HG03108 (cell line): ENCODE measurements at regions not wholly inside any gene's neighbourhood (a gene's known extent, or its start where the extent isn't known, plus 50 kb on each side); places are given as distances from the start of the nearest gene placed in this dataset.

ENCODE experiments used
- ATAC-seq: cut with Tn5 transposase; IDR thresholded peaks from one replicate; pipeline ENCODE4 v1.9.1; 2021; ENCODE audit warnings: moderate library complexity; ENCODE audit not compliant: unreplicated experiment

DNA sequence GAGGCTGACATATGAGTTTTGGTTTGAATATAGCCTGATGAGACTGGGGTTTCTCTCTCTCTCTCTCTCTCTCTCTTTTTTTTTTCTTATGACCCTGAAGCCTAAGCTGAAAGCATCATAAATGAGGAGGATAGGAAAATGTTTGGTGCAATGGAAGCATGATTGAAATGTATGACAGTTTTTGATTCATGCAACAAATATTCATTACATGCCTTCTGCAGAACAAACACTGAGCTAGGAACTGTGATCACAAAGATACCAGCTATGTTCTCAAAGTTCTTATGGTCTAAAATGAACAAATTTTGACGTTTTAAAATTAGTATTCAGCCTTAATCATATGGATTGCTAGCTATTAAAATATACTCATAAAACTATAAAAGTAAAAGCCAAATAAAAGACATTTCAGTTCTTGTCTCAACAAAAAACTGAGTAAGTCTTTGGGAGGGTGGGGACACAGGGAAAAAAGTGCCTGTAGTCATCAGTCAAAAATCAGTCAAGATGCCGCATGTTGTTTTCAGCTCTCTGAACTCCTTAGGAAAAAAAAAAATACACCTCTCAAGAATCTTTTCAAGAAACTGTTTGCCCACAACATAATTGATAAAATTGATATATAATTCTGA is 57.2 kb downstream of the NKX6-1 start:
- no peak for ATAC-seq

DNA sequence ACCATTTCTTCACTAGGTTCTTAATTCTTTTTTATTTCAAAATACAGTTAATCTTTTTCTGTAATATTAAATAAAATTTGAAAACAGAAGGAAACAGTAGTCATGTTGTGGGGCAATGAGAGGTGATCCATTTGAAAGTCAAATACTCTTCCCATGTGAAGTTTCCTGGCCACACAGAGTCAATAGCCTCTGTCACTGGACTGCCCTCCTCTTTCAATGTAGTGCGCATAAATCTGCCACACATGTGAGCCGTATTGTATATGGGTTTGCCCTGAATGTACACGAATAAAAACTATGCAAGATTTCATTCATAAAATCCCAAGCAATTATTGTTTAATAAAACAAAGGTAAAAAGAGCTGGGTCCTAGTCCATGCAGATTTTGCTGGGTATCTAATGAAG is 59.1 kb downstream of the NKX6-1 start:
- no peak for ATAC-seq

DNA sequence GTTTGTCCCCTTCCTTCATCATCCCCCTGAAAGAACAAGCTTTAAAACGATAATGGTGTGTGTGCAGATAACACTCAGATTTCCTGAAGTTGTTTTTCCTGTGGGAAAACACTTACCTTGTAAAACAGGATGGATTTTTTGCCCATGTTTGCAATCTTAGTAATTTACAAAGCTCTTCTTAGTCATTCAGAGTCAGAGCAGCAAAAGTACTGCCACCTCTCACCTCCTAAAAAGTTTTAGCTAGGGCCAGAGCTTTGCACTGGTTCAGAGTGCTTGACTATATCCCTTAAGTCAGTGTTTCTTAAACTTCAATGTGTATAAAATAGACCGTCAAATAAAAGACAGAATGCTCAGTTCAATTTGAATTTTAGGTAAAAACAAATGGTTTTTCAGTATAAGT is 62.3 kb downstream of the NKX6-1 start:
- ATAC-seq, result no peak

DNA sequence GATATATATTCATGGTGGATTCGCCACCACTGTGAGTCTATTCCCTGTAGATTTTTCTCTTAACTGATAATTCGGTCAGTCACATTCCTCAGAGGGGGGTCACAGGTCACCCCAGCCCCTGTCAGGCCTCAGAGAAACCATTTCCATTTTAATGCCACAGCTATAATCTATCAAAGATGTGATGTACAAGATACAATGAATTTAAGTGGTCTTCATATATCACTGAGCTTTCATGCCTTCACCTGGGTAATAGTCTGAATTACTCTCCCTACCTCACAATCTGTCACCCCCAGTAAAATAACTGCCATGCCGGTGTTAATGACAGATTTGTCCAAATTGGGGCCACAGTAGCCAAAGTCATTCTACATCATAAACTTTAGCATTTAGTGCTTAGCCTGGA is 64.7 kb downstream of the NKX6-1 start:
- no peak for ATAC-seq

DNA sequence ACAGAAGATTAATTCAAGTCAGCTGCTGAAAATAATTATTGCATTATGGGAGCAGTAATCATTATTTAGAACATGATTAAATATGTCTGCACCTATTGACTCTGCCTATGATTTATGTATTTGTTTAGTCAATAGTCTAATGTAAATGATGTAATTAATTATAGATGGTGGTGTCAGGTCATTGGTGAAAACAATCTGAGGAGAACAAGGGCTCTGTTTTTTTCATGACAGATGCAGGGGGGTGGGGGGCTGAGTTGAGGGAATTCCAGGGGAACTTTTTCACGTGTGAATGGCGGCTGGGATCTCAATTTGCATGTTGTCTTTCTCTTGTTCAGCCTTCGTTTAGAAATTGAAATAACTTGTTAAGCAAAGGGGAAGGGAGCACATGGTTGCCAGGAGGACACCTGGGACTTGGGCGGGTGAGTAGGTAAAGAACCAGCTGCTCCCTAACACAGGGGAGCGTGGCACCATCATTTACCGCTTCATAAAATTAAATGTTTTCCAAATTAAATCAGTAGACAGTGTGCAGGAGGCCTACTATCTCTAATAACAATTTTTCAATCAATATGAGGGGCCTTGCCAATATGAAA is 65.4 kb downstream of the NKX6-1 start:
- no peak for ATAC-seq

DNA sequence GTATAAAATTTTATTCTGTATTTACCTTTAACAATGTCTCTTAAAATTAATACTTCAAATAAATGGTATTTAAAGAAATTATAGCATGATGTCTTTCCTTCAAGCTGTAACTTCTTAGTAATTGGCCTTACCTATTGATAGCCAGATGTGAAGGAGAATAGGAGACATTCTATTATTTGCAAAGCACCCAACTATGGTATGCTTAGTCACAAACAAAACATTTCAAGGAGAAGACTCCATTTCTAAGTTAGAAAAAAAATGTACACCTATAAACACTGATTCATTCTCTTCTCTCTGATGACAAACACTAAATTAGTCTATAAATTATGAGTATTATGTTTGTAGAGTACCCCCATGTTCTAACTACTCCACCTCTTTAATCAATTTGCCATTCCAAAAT is 66.4 kb downstream of the NKX6-1 start:
- no peak for ATAC-seq

DNA sequence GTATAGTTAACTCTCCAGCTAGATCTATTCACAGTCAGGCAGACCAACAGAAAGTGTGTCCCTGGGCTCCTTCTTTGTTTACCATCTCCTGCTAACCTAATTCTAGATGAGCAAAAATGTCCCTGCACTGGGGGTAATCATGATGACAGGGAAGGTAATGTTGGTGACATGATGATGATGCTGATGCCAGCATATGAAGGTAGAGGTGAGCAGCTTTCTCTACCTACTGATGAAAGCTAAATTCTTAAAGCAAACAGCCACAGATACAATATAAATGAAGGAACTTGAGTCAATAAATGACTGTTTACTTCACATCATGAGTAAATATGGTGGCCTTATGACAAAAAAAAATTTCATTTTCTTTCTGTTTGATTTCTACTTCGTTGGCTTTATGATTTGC is 78.5 kb downstream of the NKX6-1 start:
- ATAC-seq, result no peak

DNA sequence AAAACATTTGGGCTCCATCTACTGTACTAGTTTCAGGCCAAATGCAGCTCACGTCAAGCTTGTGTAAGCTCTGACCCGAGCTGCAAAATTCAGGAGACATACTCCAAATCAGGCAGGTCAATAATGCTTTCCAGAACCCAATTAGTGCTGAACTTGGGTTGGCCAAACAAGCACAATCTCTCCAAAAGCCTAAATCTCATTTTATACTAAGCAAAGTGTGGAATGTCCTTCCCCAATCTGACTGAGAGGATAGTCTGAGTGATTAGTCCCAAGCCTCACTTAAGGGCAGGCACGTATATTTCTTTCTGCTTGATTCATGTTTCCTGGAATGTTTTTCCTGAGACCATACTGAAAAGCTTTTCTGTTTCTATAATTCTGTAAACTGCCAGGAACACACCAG is 79.9 kb downstream of the NKX6-1 start:
- ATAC-seq, result no peak

DNA sequence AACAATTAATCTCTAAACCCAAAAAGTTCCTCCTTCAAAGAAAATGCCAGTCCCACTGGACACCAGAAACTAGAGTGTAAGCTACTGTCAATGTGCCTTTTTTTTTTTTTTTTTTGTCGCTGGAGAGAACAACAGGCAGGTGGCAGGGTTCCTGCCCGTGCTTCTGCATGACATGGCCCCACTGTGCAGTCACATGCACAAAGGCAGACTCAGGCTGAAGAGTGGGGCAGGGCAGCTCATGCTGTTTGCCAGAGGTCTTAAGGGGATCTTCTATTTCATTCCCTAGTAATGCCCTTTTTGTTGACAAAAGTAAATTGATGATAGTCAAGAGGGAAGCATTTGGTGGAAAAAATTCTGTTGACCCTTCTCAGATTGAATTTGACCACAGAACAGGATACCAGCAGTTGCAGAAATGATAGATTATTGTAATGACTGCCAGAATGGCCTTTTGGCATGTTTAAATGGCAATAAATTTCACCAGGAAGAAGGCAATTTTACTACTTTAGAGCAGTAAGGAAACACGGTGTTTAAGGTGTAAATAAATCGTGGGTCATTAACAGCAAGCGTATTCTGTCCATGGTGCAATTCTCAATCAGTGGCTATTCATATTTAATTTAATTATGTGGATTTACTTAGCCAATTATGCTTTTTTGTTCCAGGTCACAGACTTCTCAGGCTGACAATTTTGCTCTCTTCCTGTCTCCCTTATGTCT is 80.9 kb downstream of the NKX6-1 start:
- ATAC-seq, result no peak

DNA sequence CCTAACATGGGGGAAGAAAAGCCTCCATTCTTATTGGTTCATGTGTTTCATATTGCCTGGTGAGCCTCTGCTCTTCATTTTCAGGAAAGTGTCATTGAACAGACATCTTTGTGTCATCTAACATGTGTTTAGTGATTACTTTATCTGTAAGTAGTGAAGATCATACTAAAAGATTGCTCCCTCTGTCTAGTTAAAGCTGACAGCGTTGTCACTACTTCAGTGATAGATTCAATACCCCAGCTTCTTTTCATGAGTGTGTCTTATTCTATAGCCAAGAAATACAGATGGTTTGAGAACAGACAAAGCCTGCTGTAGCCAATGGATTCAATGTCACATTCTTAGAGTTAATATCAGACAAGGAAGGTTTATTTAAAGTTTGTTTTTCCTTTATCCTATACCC is 85.1 kb downstream of the NKX6-1 start:
- ATAC-seq, result no peak

DNA sequence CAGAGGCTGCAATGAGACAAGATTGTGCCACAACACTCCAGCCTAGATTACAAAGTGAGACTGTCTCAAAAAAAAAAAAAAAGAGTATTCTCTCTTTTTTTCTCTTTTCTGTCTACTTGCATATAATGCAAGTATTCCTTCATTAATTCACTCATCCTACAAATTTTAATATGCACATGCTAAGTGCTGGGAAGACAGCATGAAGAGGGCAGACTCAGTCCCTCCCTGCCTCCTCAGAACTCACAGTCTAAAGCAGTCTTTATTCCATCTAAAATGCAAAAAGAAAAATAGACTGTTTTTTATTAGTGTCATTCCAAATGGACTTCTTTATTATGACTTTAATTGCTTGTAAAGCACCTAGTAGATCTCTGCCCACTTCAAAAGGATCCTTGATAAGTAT is 85.6 kb downstream of the NKX6-1 start:
- no peak for ATAC-seq

DNA sequence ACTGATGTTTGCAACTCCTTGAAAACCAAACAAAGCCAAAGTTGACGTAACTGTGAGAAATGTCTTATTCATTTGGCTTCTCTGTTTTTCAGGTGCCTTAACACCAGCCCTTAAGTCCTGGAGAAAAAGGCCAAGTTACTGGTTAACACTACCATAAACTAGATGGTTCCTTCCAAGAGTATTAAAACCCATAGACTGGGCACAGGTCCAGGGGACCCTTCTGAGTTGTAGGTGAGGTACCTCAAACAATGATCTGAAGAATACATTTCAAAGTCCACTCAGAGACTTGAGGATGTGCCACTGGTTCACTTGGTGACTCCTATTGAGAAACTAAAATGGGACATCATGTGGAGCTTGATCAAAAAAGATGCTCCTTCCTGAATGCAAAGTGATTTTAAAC is 87.0 kb downstream of the NKX6-1 start:
- no peak for ATAC-seq

DNA sequence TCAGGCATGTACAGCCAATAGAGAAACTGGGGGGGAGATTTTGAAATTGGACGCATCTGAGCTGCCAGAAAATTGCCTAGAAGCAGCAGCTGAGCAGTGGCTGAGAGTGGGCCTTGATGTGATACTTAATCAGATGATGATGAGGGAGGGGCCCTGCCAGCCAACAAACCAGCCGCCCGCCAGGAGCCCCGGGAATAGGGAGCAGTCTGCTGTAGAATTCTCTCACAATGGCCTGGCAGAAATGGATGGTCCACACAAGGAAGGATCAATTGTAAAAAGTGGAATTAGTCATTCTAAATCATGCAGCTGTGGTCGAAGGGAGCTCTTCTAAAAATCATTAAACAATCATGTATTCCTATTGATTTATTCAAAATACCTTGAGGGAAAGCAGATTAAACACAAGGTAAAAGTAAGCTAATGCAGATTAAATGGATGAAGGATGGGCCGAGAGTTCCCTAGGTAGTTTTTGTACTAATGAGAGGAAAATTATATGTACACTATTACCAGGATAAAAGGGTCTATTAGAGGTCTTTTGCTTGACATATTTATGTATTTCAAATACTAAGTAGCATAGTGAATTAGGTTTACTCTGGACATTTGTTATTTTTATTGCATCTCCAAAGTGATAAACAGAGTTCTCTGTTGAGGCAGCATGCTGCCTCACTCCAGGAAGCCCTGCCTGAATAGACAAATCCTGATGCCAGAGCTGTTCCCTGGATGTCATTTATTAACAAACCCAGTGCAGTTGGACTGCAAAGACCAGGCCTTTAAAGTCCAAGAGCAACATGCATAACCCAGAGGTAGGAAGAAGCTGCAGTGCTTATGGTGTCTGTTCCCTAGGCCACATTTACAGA is 91.3 kb downstream of the NKX6-1 start:
- ATAC-seq, result no peak

DNA sequence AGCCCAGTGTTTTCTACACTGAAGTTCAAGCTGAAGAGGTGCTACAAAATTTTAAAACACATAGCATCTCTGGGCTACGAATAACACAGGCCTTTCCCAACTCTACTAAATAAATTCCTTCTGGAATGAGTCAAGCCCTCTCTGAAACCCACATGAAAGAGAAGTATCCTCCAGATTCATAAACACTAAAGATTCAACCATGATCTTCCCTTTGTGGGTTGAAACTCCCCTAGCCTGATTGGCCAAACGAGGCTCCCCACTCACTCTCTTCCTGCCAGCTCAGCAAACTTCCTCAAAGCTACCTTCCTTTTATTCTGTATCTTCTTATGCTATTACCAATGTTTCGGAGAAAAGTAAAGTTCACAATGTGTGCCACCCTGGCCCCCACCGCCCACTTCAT is 95.4 kb downstream of the NKX6-1 start:
- no peak for ATAC-seq

DNA sequence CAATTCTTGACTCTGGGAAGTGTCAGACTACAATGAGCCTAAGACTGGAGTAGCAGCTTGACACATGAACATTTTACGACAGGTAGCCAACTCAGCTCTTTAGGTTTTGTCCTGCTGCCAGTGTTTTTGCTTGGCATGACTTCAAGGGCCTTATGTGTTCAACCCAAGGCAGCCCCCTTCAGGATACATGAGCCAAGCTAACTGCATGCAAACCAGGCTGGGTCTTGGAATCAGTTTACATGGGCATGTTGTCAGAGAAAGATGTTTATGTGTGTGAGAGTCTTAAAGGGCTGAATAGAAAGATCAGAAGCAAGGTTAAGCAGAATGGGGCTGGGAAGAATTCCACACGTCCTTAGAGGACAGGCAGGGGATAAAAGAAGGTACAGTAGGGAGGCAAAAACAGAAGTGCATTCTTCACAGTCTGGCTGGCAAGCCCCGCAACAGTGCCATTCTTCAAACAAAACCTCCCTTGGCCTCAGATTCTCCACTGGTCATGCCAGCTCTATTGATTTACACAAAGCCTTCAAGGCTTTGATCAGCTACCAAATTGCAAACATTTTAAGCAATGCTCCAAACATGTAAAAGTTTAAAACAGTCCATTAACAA is 97.3 kb downstream of the NKX6-1 start:
- no peak for ATAC-seq

DNA sequence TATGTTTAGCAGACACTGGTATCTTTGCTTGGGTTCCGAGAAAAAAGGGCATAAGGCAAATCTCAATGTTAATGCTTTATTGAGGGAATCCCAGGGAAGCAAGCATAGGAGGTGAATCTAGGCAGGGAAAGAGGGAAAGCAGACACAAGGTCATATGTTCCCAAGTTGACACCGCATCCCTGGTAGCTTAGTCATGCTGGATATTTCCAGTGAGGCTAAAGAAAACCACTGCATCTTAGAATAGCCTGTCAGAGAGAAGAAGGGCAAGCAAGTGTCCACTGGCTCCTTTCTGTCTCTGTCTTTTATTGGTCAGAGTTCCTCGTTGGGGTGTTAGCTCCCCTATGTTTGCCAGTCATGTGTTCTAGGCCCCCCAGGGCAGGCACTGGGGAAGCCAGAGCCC is 104.7 kb downstream of the NKX6-1 start:
- ATAC-seq, result no peak

DNA sequence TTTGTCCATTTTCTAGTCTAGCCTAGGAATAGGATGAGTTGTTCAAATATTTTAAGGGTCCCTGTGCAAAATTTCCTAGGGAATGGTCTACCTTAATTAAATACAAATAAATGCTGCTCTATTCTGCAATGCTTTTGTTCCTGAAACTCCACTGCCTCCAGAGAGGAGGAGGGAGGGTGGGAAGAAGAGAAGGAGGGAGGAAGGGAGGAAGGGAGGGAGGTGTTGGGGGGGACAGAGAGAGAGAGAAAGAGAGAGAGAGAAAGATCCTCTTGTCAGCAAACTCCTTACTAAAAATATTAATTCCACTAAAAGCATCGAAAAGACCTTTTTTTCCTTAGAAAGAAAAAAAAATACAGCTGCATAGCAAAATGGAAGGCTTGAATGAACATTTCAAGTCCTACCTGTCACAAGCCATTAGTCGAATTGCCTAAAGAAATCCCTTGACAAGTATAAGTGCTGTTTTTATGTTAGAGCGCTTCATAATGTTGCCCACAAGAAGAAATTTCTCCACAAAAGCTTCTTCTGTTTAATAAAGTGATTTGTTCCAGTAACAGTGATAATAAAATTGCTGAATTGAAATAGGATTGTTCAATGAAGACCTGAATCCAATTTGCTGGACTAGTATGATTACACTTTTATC is 106.0 kb downstream of the NKX6-1 start:
- no peak for ATAC-seq

DNA sequence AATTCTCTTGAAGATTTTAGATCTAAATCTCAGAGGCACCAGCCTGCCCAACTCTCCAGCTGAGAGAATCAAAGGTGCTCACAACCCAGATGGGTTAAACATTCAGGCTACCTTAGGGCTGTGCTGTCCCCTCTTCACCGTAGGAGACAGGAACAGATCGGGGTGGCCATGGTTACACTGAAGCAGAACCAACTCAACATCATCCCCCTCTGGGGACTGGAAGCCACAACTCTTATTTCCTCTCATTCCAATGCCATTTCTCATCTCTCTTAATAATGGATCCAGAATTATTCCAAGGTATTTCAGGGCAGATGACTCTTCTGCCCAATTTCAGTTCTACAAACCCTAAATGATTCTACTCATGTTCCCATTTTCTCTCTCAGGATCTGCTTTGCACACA is 109.7 kb downstream of the NKX6-1 start:
- no peak for ATAC-seq

DNA sequence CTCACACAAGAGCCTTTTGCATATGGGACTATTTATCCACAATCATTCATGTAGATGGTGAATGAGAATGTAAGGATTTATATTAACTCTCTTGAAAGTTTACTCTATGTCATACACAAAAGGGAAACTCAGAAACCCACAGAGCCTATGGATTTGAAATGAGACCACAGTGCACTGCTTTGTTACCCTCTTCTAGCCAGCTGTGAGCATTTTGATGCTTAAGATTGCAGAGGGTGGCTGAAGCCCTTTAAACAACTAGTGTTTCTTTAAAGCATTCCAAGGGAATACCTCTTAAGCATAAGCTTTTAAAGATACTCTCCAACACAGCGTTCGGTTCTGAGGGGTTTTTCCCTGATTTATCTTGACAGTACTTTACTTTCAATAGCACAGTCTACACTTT is 113.9 kb downstream of the NKX6-1 start:
- ATAC-seq, result no peak

DNA sequence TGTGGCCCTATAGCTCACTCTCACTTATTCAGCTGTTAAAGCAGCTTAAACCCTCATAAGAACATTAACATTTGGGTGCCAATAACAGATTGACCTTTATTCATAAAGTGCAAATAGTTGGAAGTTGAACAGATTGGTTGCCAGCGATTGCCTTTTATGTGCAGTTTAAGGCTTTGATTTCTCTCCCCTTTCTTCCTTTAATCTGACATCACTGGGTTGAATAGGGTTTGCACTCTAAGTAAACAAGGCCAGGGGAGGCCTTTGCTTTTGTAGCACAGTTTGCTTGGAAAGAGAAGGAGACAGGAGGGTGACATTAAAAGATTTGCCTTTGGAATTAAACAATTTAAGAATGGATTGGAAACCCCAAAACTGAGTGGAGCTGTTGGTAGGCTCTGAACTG is 114.3 kb downstream of the NKX6-1 start:
- ATAC-seq, result no peak

DNA sequence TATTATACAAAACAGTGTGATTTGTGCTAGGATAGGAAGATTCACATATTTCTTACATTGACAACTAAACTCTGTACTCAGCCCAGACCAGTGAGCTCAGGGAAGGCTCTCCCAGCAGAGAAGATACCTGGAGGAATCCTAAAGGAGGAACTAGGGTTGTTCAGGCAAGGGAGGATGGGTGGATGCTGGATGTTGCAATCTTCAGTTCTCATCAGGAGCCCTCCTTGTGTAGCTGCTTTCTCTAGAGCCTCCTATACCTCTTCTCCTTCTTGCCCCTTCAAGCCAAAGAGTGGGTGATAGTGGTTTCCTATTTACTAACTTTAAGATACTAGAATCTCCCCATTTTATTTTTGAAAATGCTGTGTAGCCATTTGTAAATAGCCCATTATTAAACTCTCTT is 117.3 kb downstream of the NKX6-1 start:
- ATAC-seq, result no peak
